Prostate gland (tissue), 2 donors: ENCODE measurements at regions not wholly inside any gene's neighbourhood (a gene's known extent, or its start where the extent isn't known, plus 50 kb on each side); places are given as distances from the start of the nearest gene placed in this dataset.

ENCODE experiments used
- POLR2A ChIP-seq: fragments of 450-650 bp; IDR thresholded peaks from one replicate; pipeline ENCODE4 v1.6.1; 2016; ENCODE audit warnings: antibody characterized with exemption, mild to moderate bottlenecking
- POLR2AphosphoS5 ChIP-seq: sonication (generic); formaldehyde crosslinking; IDR thresholded peaks from one replicate; pipeline ENCODE4 v1.6.1; 2017; ENCODE audit warnings: antibody characterized with exemption
- TF ChIP-seq, protein P1 (sequence below), 4 experiments: fragments of 200-600 bp in 2 of 4; fragments of 450-650 bp in 2 of 4; sonication (generic) in 2 of 4; IDR thresholded peaks; 1 replicate in 3 of 4; 2 replicates in 1 of 4; pipeline ENCODE4 v1.5.1; 2016 to 2019; ENCODE audit warnings: antibody characterized with exemption in 4 of 4, mild to moderate bottlenecking in 2 of 4, moderate library complexity in 2 of 4

DNA sequence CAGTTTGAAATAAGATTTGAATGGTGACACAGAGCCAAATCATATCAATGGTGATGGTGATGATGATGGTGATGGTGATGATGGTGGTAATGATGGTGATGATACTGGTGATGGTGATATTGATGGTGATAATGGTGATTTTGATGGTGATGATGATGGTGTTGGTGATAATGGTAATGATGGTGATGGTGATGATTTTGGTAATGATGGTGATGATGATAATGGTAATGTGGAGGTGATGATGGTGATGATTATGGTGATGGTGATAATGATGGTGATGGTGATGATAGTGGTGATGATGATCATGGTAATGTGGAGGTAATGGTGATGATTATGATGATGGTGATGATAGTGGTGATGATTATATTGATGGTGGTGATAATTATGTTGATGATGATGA lies 311.9 kb upstream of the SFSWAP start:
- no peak for TF ChIP-seq POLR2AphosphoS5
- TF ChIP-seq, protein P1, sequence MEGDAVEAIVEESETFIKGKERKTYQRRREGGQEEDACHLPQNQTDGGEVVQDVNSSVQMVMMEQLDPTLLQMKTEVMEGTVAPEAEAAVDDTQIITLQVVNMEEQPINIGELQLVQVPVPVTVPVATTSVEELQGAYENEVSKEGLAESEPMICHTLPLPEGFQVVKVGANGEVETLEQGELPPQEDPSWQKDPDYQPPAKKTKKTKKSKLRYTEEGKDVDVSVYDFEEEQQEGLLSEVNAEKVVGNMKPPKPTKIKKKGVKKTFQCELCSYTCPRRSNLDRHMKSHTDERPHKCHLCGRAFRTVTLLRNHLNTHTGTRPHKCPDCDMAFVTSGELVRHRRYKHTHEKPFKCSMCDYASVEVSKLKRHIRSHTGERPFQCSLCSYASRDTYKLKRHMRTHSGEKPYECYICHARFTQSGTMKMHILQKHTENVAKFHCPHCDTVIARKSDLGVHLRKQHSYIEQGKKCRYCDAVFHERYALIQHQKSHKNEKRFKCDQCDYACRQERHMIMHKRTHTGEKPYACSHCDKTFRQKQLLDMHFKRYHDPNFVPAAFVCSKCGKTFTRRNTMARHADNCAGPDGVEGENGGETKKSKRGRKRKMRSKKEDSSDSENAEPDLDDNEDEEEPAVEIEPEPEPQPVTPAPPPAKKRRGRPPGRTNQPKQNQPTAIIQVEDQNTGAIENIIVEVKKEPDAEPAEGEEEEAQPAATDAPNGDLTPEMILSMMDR (IDR thresholded peaks at IDR 0.05): no peak
- TF ChIP-seq POLR2A: no peak
